VCaP (cell line): ENCODE measurements at regions not wholly inside any gene's neighbourhood (a gene's known extent, or its start where the extent isn't known, plus 50 kb on each side); places are given as distances from the start of the nearest gene placed in this dataset.

ENCODE experiments used
- H3K27ac ChIP-seq: fragments of 450-650 bp; 2 replicates; pipeline ENCODE4 v1.5.1; 2017
- TF ChIP-seq, protein P1 (sequence below): fragments of 450-650 bp; conservative IDR thresholded peaks from 2 replicates; pipeline ENCODE4 v1.5.1; 2017; ENCODE audit warnings: mild to moderate bottlenecking, moderate library complexity

DNA sequence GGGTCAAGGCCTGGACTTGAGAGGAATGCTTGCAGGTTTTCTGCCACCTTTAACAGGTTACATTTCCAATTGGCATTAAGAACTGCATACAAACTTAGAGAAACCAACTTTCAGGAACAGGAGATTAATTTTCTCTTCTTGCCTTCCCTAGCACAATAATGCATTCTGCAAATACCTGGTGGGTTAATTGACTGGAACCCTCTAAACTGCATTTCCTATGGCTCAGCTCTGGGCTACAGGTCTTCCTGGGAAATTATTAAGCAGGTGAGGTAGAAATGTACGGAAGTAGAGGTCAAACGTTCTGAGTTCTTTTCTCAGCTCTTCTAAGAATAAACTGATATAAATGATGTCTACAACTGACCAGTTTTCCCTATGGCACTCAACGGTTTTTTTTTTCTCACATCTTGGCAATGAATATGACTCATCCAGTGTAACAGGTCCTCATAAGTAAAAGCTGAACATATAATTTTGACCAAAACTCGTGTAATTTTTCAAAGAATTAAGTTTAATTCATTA lies 144.9 kb upstream of the PELI2 start:
- no peak overlapping the region for H3K27ac ChIP-seq
- TF ChIP-seq, protein P1, sequence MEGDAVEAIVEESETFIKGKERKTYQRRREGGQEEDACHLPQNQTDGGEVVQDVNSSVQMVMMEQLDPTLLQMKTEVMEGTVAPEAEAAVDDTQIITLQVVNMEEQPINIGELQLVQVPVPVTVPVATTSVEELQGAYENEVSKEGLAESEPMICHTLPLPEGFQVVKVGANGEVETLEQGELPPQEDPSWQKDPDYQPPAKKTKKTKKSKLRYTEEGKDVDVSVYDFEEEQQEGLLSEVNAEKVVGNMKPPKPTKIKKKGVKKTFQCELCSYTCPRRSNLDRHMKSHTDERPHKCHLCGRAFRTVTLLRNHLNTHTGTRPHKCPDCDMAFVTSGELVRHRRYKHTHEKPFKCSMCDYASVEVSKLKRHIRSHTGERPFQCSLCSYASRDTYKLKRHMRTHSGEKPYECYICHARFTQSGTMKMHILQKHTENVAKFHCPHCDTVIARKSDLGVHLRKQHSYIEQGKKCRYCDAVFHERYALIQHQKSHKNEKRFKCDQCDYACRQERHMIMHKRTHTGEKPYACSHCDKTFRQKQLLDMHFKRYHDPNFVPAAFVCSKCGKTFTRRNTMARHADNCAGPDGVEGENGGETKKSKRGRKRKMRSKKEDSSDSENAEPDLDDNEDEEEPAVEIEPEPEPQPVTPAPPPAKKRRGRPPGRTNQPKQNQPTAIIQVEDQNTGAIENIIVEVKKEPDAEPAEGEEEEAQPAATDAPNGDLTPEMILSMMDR, result no peak

- TF ChIP-seq, protein P1, result no peak
- H3K27ac ChIP-seq, result no peak overlapping the region
Measured at GRCh38 chr14:55973911-55974630, 144.1 kb upstream of the PELI2 start.

DNA sequence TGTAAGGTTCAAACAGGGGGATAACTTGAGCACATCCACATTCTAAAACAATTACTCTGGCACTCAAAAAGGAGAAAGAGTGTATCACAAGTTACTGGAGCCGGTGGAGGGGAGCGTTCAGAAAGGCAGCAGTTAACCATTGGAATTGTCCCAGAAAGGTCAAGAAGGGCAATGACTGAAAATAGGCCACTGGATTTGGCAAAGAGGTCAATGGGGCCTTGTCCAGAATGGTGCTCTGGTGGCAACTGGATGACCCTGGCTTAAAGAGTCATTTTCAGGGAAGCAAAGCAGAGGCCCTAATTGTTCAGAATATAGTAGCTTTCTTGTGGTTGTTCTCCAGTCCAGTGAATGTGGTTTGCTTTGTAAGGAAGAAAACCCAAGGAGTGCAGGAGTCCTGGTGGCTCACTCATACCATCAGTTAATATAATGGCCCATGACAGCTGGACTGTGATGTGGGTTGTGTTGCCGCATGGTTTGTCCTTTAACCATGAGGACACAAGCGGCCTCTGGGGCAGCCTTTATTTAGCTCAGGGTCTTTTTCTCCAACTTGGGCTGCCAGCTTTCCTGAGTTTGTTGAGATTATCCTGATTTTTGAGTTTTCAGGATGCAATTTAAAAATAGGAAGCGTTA lies 142.8 kb upstream of the PELI2 start:
- H3K27ac ChIP-seq, result peak overlapping the region; percentile 59

GRCh38 chr14:55976219-55976618 lies 142.0 kb upstream of the PELI2 start:
- TF ChIP-seq, protein P1, result no peak

More for the DNA sequence above, 142.8 kb upstream of the PELI2 start:
- TF ChIP-seq, protein P1, result no peak

DNA sequence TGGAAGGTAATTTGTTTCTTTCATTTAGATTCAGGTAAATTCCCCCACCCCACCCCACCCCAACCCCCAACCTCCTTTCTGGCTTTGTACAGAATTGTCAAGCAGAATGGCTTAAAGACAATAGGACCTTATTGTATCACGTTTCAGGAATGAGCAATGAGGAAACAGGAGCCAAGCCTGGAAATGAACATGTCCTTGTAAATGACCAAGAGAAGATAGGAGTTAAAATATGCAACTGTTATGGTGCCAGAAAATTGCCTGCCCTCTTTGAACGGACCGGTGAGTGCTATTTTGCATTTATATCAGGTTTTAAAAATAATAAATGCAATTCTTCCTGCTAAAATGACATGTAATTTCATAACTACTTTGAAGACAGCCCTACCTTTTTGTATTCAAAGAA lies 141.6 kb upstream of the PELI2 start:
- TF ChIP-seq, protein P1, result no peak
- H3K27ac ChIP-seq, result peak overlapping the region; percentile 59

More at GRCh38 chr14:55976219-55976618, 142.0 kb upstream of the PELI2 start:
- peak overlapping the region; percentile 59 for H3K27ac ChIP-seq

DNA sequence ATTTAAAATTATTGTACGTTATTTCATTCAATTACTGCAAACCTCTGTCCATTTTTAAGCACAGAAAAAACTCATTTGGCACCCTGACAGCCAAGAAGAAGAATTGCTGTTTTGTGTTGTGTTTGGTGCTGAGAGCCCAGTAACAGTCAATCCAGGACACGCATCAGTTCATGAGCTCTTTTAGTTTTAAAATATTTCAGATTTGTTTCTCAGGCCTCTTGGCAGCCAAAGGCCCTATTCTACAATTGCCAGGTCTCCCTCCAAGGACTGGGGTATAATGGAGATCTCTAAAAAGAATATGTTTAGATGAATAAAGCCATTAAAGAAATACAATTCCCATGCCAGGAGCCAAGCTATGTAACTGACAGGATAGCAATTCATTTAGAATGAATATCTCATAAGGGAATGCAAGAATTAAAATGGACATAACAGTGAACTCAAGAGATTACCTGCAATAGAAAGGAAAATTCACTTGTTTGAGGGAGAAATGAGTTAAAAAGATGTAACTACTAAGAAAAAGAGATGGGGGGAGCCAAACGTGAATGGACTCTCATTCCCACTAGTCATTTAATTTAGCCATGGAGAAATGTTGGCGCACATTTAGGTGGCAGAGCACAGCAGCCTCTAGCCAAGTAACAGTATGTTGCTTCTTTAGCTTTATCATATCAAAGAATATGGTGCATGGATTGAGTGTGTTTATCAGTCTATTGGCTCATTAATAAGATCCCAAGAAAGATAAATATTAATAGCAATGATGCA lies 140.6 kb upstream of the PELI2 start:
- TF ChIP-seq, protein P1, result no peak

DNA sequence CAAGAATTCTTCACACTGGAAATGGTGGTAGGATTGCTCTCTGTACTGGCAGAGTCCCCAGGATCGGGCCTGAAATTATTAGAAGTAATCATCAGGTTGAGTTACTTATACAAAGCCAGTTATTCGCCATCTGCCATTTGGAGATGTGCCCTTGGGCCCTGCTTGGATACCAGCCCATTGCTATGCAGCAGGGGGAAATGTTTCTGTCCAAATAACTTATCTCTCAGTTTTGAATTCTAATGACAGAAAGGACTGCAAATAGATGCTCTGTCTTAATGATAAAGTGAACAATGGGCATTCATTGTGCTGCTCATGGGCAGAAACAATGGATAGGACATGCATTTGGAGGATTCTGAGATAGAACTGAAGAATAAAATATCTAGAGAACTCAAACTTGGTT lies 139.1 kb upstream of the PELI2 start:
- TF ChIP-seq, protein P1, result no peak
- no peak overlapping the region for H3K27ac ChIP-seq

More for the DNA sequence above, 140.6 kb upstream of the PELI2 start:
- H3K27ac ChIP-seq, result peak overlapping the region; percentile 59; the same call in 1 of the 2 replicates
